Stimulated activated CD8-positive, alpha-beta memory T cell treated with anti-CD3 and anti-CD28 coated beads, Interleukin-12 subunit alpha, Interleukin-12 subunit beta, amount 100 ng/mL, for 4 hours (primary cell): ENCODE measurements at regions not wholly inside any gene's neighbourhood (a gene's known extent, or its start where the extent isn't known, plus 50 kb on each side); places are given as distances from the start of the nearest gene placed in this dataset.
"Not testable (repeated sequence)": the region's sequence is repeated elsewhere in the genome, so short reads cannot be mapped to it uniquely, and the experiment has no call there.

Experiments
- DNase-seq: peaks from one replicate; pipeline ENCODE4 v3.0.0-alpha.2; 2020; ENCODE audit warnings: low read depth

DNA sequence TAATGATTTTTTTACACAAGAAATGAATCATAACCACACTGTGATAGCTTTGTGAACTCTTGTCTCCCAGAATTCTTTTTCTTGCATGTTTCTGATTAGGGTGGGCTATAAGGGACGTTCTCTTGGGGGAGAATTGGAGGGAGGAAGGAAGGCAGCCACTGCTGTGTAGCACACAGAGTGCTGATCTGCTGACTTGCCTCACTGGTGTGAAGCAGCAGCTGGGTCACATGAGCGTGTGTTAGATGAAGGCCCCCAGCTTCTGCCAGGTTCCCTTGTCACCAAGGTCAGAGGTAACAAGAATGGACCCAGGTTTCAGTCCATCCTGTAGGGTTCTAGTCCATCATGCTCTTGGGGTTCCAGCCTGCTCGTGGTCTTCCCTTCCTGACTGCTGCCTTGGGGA is 107.4 kb upstream of the GLI2 start:
- no peak for DNase-seq

DNA sequence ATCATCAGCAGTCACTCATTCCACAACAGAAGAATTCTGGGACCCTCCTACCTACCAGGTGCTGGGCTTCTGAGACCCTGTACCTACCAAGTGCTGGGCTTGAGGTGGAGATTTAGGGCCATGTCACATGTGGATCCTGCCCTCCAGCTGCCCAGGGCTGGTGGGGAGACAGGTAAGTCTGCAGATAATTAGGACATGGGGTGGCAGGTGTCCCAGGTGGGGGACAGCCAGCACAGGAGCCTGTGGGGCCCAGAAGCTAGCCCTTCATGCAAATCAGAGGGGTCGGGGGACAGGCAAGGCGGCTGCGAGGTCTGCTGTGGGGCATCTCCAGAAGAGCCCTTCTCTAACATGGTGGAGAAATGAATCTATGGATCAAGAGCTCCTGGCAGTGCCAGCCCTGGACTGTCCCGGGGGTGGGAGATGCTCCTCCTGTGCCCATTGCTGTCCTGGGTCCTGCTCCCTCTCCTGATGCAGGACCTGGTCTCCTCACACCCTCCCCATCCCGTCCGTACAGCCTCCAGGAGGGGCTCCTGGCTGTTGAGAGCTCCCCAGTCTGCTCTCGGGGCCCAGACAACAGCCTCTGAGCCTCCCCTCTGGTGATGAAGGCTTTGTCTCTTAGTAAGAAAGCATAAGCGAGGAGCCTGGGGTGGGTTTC is 106.3 kb upstream of the GLI2 start:
- no peak for DNase-seq

DNA sequence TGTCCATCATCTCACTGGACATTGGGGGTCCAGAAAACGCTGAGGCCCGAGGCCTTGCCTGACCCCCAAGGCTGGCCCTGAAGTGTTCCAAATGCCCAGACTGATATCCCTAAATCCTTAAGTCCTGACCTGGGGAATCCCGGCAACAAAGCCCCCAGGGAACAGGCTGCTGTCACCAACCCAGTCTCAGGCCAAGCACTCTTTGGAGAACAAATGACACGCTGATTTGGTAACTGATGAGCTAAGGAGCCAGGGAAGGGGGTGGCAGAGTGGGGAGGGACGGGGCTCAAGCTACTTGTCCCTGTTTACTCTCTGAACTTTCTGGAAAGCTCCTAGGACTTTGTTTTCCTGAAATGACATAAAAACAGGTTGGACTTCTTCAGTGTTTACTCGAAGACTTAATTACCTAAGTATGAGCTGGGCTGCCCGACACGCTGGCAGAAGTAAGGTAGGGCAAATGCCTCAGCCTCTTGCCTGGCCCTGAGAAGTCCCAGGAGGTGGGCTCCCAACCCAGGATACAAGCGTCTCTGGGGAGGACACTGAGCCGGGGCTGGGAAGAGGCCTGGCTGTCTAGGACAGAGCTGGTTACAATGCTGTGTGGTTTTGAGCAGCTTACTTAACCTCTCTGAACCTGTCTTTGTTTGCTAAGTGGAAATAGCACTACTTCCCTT is 105.5 kb upstream of the GLI2 start:
- no peak for DNase-seq

DNA sequence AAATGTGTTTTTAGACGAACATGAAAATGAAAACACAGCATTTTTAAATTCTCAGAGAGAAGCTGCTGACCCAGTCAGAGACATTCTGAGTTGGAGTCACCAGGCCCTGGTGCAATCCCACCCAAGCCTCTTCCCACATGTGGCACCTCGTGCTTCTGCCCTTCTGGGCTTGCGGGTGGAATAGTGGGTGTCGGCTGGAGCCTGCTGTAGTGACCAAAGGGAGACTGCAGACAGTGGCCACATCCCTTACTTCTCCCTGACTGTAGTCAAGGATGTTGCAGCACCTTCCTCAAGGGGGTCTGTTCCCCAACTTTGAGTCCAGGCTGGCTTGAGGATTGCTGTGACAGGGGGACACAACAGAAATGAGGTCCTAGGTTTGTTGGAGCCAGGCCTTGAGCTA is 104.4 kb upstream of the GLI2 start:
- no peak for DNase-seq

DNA sequence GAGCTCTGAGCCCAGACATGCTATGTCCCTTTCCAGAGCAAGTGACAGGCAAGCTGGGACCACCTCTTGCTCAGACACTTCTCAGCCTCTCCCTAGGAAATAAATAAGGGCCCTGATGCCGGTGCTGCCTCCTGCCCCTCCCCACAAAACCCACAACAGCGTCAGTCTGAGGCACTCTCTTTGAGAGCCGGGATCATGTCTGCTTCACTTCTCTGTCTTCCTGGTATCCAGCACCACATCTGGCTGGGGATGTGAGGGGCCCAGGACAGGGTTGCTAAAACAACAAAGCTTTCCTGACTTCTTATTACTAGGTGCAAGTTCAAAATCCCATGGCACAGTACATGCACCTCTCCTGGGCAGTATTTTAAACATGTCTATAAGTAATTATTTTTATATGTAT is 103.9 kb upstream of the GLI2 start:
- no peak for DNase-seq

DNA sequence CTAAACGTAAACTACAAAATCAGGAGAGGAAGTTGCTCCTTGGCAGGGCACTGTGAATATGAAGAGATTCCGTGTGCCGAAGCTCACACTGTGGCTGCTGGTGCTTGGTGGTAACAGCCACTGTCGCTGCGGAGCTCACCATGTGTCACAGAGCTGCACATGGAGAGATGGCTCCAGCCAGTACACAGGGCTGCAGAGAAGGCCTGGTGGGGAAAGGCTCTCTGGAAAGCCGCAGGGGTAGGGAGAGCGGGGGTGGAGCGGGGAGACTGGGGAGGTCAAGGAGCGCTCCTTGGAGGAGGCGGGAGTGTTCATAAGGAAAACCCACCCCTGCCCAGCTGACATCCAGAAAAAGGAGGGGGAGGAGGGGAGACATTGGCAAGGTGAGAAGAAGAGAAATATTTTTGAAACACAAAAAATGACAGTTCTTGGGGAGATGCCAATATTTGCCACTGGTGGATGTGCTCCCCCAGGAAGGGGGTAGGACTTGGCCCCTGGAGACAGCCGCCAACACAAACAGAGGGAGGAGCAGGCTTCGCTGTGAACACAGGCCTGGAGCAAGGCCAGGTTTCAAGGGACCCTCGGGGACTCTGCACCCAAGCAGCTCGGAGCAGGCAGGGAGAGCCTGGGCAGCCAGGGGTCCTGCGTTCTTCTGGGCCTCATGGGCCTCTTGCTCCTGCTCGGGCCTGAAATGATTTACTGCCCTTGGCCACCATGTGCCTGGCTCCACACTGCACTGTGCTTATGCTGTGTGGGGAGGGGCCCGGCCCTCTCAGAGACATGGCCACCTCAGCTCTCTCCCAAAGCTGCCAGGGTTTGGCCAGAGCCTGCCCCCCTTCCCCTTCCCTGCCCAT is 102.6 kb upstream of the GLI2 start:
- DNase-seq = no peak

DNA sequence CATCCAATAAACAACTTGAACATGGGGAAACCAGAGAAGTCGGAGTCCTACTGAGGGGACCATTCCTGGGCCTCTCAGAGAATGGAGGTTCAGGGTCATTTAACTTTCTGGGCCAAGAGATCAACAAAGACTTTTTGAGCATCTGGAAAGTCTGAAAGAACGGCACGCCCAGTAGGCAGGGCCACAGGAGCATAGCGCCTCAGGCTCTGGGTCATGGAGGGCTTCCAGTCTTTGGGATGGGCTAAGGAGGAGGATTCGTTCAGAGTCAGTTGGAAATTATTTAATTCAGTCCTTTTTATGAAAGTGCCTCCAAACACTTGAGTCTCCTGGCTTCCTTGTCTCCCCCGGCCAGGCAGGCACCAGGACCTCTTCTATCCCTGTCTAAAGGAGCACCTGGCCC is 101.1 kb upstream of the GLI2 start:
- DNase-seq = no peak

DNA sequence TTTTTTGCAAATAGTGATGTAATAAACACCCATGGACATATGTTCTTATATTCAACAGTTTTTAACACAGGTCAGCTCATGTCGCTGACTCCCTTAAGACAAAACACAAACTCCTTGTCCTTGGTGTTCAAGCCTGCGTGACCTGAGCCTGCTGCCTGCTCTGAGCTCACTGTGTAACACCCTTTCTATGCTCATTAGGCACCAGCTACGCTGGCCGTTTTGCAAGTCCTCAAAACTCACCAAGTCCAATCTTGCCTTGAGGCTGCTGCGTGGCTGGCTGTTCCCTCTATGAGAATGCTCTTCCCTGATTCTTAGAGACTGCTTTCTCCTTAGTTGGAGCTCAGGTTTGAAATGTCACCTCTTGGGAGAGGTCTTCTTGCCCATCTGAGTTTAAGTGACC is 100.5 kb upstream of the GLI2 start:
- DNase-seq = no peak

DNA sequence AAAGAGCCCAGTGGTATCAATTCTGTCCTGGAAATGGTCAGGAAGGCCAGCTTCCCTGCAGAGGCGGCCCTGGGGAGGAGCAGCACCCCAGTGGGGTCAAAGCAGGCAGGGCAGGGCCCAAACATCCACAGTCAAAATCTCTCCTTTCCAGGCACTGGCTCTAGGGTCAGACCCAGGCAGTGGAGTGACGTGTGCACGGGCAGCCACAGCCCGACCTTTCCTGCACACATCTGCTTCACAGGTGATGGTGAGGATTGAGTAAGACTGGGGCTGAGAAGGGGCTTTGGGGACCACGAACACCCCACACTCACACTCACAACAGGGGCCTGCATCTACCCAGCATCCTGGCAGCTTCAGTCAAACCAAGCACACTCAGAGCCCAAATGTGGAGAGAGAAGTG is 97.8 kb upstream of the GLI2 start:
- no peak for DNase-seq

DNA sequence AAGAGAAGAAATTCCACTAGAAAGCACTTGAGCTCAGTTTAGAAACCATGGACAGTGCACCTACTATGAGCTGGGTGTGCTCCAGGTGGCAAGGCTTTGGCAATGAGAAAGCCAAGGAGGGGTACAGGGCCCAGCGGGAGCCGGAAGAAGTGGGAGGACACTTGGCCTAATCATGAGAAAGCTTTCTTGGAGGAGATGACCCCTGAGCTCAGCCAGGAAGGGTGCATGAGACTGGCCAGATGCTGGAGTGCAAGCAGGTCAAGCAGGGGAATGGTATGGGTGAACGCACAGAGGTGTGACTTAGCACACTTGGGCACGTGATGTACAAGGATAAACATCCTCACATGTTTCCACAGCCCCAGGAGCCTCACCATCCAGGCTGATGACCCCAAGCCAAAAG is 97.2 kb upstream of the GLI2 start:
- DNase-seq = no peak

DNA sequence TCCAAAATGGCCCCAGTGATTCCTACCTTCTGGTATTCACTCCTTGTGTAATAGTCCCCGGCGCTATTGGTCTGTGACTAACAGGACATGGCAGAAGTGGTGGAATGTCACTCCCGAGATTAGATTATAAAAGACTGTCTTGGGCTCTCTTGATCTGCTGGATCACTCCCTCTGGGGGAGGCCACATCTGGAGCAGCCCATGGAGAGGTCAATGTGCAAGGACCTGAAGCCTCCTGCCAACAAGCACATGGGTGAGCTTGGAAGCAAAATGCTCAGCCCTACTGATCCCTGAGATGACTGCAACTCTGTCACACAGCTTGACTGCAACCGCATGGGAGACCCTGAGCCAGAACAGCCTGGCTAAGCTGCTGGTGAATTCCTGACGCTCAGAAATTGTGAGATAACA is 94.3 kb upstream of the GLI2 start:
- no peak for DNase-seq

DNA sequence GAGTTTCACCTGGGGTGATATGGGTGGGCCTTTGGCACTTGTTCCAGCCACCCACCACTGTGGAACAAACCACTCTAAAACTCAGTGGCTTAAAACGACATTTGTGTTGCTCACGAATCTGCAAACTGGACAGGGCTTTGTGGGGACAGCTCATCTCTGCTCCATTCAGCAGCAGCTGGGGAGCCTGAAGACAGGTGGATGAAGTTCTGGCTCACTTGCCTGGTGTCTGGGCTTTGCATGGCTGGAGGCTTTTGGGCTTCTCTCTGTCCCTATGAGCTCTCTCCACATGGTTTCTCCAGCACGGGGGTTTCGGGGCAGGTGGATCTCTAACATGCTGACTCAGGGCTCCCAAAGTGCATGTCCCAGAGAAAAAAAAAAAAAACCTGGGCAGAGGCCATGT is 93.0 kb upstream of the GLI2 start:
- DNase-seq = no peak

DNA sequence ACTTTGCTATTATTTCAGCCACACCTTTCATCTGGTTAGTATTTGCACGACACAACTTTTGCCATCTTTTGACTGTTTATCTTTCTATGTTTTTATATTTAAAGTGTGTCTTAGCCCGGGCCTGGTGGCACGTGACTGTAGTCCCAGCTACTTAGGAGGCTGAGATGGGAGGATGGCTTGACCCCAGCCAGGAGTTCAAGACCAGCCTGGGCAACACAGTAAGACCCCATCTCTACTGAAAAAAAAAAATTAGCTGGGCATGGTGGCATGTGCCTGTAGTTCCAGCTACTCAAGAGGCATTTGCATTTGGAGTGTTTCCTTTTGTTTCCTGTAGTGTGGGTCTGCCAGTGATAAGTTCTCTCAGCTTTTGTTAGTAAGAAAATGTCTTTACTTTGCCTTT is 88.7 kb upstream of the GLI2 start:
- DNase-seq = no peak

DNA sequence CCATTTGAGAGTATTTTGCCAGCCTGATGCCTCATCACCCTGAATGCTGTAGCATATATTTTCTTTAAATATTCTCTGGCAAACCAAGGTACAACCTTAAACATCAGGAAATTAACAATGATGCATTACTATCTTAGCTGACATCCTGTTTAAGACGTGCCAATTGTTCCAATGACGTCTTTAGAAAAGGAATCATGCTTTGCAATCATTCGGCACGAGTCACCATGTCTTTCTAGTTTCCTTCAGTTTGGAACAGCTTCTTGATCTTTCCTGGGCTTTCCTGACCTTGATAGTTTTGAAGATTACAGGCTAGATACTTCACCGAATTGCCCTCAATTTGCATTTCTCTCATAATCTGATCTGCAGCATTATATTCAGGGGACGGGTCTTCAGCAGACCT is 88.2 kb upstream of the GLI2 start:
- no peak for DNase-seq

DNA sequence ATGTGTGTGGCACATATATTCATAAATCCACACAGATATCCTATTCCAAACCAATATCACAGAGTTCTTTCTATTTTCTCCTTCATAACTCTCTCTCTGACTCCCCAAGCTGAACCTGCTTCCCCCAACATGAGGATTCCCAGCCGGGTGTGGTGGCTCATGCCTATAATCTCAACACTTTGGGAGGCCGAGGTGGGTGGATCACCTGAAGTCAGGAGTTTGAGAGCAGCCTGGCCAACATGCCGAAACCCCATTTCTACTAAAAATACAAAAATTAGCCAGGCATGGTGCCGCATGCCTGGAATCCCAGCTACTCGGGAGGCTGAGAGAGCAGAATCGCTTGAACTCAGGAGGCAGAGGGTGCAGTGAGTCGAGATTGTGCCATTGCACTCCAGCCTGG is 86.3 kb upstream of the GLI2 start:
- not testable (repeated sequence) for DNase-seq

DNA sequence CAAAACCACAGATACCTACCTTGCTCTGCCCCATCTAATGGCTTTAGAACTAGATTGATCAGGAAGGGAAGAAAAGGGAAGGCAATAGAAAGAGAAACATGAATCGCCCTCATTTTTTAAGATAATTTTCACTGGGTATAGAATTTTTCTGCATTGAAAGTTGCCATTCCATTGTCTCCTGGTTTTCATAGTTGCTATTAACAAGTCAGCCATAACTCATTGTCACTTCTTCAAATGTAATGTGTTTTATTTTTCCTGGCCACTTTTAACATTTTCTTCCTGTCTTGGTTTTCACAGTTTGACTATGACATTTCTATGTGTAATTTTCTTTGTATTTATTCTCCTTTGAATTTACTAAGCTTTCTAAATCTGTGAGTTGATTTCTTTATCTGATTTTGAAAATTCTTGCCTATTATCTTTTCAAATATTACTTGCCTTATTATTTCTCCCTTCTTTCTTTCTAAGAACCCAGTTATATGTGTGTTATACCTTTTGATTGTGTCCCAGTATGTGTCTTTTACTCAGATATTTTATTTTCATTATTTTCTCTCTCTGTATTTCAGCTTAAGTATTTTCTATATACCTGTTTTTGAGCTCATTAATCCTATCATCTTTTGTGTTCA is 85.5 kb upstream of the GLI2 start:
- DNase-seq = no peak

DNA sequence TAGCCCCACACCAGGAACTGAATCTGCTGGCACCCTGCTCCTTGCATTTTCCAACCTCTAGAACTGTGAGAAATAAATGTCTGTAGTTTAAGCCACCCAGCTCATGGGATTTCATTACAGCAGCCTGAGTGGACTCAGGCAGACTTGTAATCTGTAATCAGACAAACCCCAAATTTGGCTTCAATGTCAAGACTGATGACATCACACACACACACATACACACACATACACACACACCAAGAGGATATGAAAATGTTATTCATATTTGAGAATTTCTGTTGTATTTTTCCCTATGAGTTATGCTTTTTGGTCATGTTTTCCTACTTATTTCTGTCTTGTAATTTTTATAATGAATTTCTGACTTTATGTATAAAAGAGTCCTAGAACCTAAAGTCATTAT is 83.8 kb upstream of the GLI2 start:
- DNase-seq = no peak

DNA sequence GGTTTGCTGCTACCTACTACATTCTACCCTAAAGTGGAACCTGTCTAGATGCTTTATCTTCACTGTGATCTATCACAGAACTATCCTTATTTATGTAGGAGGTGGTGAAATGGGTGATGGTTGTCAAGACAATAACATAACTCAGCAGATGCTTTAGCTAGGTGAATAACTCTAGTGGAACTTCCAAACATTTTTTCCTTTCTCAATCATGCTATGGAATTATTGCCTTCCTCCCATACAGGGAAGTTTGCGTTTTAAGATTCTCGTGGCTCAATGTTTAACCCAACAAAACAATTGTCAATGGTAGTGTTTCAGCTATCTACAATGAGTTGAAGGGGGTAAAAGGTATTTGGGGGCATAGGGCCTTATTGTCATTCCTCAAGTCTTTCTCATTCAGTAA is 82.6 kb upstream of the GLI2 start:
- no peak for DNase-seq

DNA sequence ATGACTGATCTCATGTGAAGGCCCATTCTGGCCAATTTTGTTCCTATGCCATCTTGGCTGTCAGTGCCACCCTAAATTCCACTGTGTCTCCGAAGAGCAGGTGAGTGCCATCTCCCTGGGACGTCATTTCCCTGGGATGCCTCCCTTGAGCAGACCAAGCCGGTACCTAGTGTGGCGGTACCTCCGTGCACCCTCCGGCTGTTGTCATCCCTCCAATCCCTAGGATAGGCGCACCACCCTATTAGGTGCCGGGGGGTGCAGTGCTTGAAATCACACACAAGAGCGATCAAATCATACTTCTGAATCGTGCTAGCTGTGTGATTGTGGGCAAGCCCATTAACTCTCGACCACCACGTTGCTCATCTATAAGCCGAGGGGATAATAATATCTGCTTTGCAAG is 81.8 kb upstream of the GLI2 start:
- no peak for DNase-seq

DNA sequence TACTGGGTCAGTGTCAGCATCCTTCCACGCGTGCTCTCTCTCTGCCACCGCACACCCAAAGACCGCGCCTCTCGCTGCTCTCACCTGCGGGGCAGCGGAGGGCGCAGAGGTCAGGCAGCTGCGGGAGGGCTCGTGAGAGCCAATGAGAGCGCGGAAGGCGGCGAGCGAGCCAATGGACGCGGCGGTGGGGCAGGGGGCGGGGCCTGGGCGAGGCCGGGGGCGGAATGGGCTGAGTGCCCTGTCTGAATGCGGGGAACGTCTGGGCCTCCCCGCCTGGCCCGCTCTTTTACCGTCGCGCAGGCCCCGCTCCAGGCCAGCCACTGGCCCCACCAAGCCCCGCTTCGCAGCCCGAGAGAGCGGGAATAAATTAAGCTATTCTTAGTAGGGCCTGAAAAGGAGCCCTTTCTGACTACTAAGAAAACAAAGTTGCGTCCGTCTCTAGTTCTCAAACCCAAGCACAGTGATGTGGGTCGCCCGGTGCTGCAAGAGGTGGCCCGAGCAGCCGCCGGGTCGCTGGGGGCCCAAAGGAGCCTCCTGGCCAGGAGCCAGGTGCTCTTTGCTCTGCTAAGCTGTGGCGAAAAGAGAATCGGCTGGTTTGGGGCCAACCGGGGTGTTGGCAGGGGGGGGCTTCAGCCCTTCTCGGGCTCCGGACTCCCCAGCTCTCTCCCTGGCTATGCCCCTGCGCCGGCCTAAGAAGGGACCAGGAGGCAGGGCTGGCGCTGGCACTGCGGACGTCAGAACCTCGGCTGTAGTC is 81.1 kb upstream of the GLI2 start:
- no peak for DNase-seq

DNA sequence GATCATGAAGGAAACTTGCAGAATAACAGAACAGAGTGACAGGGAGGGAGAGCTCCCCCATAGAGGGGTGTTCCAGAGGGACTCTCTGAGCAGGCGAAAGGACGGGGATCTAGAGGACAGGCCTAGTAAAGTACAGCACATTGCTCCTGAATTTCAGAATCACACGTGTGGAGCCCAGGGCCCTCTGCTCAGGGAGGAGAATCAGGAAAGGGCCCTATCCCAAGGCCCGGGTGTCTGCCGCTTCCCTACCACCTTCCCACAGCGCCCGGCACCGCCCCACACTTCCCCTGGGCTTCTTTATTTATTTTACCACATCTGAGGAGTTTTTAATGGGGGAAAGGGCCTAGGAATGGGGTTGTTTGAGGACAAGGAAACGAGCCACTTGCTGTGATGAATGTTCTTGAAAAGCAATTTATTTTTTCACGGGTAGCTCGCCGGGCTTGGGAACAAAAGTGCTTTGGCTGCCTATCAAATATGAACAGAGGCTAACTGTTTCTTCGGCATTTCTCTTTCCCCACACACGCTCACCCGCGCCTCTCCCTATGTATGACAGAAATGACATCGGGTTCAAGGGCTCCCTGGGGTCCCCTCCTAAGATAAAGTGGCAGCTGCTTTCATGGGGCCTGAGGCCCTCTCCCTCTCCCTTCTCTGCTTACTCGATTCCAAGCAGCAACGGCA is 79.3 kb upstream of the GLI2 start:
- DNase-seq = no peak
